ENCODE measurements at regions not wholly inside any gene's neighbourhood (a gene's known extent, or its start where the extent isn't known, plus 50 kb on each side); places are given as distances from the start of the nearest gene placed in this dataset.

DNA sequence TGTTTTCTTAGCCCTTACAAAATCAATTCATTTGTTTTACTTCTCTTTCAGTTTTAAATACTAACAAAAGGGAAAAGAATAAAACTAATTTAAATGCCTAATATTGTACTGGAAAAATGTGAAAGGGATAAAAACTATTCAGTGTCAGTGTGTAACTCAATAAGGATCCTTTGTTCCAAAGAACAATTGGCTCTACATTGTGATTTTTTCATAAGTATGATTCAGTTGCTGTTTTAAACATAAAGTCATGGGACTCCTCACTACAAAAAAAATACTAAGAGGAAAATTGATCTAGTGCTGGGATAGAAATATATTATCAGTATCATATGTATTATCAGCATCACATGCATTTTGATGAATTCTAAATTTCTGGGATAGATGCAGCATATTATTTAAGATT is 199.4 kb upstream of the TRAM1L1 start:
- no peak for DNase-seq (ENCODE audit: extremely low read depth, insufficient read length)
- no peaks in the 10 kb centered on the region for H3K36me3 ChIP-seq (ENCODE audit: control insufficient read depth, insufficient read depth, low read length)
- TF ChIP-seq, protein P1, sequence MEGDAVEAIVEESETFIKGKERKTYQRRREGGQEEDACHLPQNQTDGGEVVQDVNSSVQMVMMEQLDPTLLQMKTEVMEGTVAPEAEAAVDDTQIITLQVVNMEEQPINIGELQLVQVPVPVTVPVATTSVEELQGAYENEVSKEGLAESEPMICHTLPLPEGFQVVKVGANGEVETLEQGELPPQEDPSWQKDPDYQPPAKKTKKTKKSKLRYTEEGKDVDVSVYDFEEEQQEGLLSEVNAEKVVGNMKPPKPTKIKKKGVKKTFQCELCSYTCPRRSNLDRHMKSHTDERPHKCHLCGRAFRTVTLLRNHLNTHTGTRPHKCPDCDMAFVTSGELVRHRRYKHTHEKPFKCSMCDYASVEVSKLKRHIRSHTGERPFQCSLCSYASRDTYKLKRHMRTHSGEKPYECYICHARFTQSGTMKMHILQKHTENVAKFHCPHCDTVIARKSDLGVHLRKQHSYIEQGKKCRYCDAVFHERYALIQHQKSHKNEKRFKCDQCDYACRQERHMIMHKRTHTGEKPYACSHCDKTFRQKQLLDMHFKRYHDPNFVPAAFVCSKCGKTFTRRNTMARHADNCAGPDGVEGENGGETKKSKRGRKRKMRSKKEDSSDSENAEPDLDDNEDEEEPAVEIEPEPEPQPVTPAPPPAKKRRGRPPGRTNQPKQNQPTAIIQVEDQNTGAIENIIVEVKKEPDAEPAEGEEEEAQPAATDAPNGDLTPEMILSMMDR (IDR thresholded peaks at IDR 0.05; ENCODE audit: insufficient read depth, low read length, poor library complexity, severe bottlenecking) = no peak
- no peaks in the 10 kb centered on the region; the same call in 1 of the 2 replicates for H3K27me3 ChIP-seq (replicated peaks; ENCODE audit: control insufficient read depth, insufficient read depth, low read length)
- no peak overlapping the region for H3K4me3 ChIP-seq (replicated peaks; ENCODE audit: low read depth, low read length)

GRCh38 chr4:117293784-117294183 is 208.4 kb upstream of the TRAM1L1 start:
- no peak for DNase-seq (ENCODE audit: extremely low read depth, insufficient read length)
- no peak overlapping the region for H3K4me3 ChIP-seq (replicated peaks; ENCODE audit: low read depth, low read length)
- TF ChIP-seq, protein P1 (IDR thresholded peaks at IDR 0.05; ENCODE audit: insufficient read depth, low read length, poor library complexity, severe bottlenecking) = no peak
- H3K27me3 ChIP-seq (replicated peaks; ENCODE audit: control insufficient read depth, insufficient read depth, low read length) = no peaks in the 10 kb centered on the region
- H3K36me3 ChIP-seq (ENCODE audit: control insufficient read depth, insufficient read depth, low read length) = no peaks in the 10 kb centered on the region

DNA sequence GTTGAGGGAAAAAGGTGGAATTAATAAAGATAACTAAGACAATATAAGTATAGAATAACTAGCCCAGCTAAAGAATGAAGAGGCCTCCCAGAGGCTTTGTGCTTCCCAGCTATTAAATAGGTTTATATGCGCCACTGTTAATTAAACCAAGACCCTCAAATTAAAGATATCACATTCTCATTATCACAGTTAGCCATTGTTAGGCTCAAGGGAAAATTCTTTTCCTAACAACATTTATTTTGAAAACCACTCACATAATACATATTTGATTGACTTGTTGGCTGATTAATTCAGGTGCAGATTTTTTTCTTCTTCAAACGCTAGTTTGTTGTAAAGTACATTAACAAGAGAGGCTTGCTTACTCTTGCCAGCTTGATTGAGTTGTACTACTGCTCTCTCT is 216.8 kb upstream of the TRAM1L1 start:
- Histone ChIP-seq H3K4me3 (replicated peaks; ENCODE audit: low read depth, low read length) (no peak overlapping the region), H3K36me3 (ENCODE audit: control insufficient read depth, insufficient read depth, low read length) (no peaks in the 10 kb centered on the region), H3K27me3 (replicated peaks; ENCODE audit: control insufficient read depth, insufficient read depth, low read length) (no peaks in the 10 kb centered on the region)
- no peak for DNase-seq (ENCODE audit: extremely low read depth, insufficient read length)
- TF ChIP-seq, protein P1 (IDR thresholded peaks at IDR 0.05; ENCODE audit: insufficient read depth, low read length, poor library complexity, severe bottlenecking) = no peak

- no peak for DNase-seq (ENCODE audit: extremely low read depth, insufficient read length)
- no peaks in the 10 kb centered on the region for H3K27me3 ChIP-seq (replicated peaks; ENCODE audit: control insufficient read depth, insufficient read depth, low read length)
Observed at GRCh38 chr4:117311215-117311614, 225.8 kb upstream of the TRAM1L1 start.

GRCh38 chr4:117311989-117312388 is 226.6 kb upstream of the TRAM1L1 start:
- H3K36me3 ChIP-seq (ENCODE audit: control insufficient read depth, insufficient read depth, low read length) = no peaks in the 10 kb centered on the region
- TF ChIP-seq, protein P1 (IDR thresholded peaks at IDR 0.05; ENCODE audit: insufficient read depth, low read length, poor library complexity, severe bottlenecking) = no peak
- H3K4me3 ChIP-seq (replicated peaks; ENCODE audit: low read depth, low read length) = no peak overlapping the region
- no peak for DNase-seq (ENCODE audit: extremely low read depth, insufficient read length)
- H3K27me3 ChIP-seq (replicated peaks; ENCODE audit: control insufficient read depth, insufficient read depth, low read length) = no peaks in the 10 kb centered on the region

More at GRCh38 chr4:117311215-117311614, 225.8 kb upstream of the TRAM1L1 start:
- TF ChIP-seq, protein P1 (IDR thresholded peaks at IDR 0.05; ENCODE audit: insufficient read depth, low read length, poor library complexity, severe bottlenecking) = no peak
- Histone ChIP-seq H3K4me3 (replicated peaks; ENCODE audit: low read depth, low read length) (no peak overlapping the region), H3K36me3 (ENCODE audit: control insufficient read depth, insufficient read depth, low read length) (no peaks in the 10 kb centered on the region)

DNA sequence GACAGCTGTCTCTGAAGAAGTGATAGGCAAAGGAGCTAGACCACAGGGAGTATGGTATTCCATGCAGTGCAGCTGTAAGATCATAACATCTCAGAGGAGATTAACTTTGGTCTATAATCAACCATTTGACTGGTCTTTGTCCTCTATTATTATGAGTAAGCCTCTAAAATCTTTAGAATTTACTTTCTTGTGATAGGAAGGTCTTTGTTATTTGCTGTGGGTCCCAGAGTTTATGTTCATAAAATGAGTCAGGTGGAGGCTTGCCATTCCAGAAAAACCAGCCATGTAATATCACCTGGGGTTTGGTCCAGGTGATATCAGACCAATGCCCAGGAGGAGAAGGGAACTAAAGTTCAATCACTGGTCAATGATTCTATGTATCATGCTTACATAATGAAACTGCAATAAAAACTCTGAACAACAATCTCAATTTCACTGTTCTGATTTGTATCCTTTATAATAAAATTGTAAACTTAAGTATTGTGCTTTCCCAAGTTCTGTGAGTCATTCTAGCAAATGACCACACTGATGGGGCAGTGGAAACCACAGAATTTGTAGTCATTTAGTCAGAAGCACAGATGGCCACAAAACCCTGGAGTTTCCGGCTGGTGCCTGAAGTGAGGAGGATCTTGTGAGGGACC is 239.6 kb upstream of the TRAM1L1 start:
- Histone ChIP-seq H3K36me3 (ENCODE audit: control insufficient read depth, insufficient read depth, low read length) (no peaks in the 10 kb centered on the region), H3K27me3 (replicated peaks; ENCODE audit: control insufficient read depth, insufficient read depth, low read length) (no peaks in the 10 kb centered on the region), H3K4me3 (replicated peaks; ENCODE audit: low read depth, low read length) (no peak overlapping the region)
- no peak for DNase-seq (ENCODE audit: extremely low read depth, insufficient read length)
- TF ChIP-seq, protein P1 (IDR thresholded peaks at IDR 0.05; ENCODE audit: insufficient read depth, low read length, poor library complexity, severe bottlenecking) = no peak

Measured in GM06990 (cell line).